Tibial nerve (tissue), 4 donors: ENCODE measurements at regions not wholly inside any gene's neighbourhood (a gene's known extent, or its start where the extent isn't known, plus 50 kb on each side); places are given as distances from the start of the nearest gene placed in this dataset.

Experiments used
- DNase-seq, 2 donors: peaks; one replicate each; pipeline ENCODE4 v3.0.0-alpha.2; 2019; ENCODE audit warnings: low spot score in 2 of 2
- H3K27ac ChIP-seq, 4 donors: fragments of 200-600 bp; sonication (generic) in 3 of 4; one replicate each; pipeline ENCODE4 v1.5.1; 2017 to 2019; ENCODE audit warnings: mild to moderate bottlenecking in 1 of 4
- H3K27me3 ChIP-seq, 2 donors: fragments of 200-600 bp; sonication (generic) in 1 of 2; one replicate each; pipeline versions ENCODE4 v1.5.1 to v1.6.0; 2017 to 2019
- H3K36me3 ChIP-seq, 3 donors: fragments of 200-600 bp; sonication (generic); one replicate each; pipeline ENCODE4 v1.5.1; 2018 to 2019
- H3K4me1 ChIP-seq, 4 donors: fragments of 200-600 bp; sonication (generic) in 3 of 4; one replicate each; pipeline ENCODE4 v1.5.1; 2017 to 2019
- H3K4me3 ChIP-seq, 4 donors: fragments of 200-600 bp; sonication (generic) in 3 of 4; one replicate each; pipeline ENCODE4 v1.5.1; 2017 to 2019; ENCODE audit warnings: mild to moderate bottlenecking in 1 of 4, moderate library complexity in 1 of 4
- H3K9me3 ChIP-seq, 4 donors: fragments of 200-600 bp; sonication (generic) in 3 of 4; one replicate each; pipeline ENCODE4 v1.5.1; 2017 to 2019
- CTCF ChIP-seq, 5 experiments: fragments of 200-600 bp in 3 of 5; fragments of 450-650 bp in 2 of 5; sonication (generic) in 3 of 5; IDR thresholded peaks; one replicate each; pipeline ENCODE4 v1.5.1; 2016 to 2019; ENCODE audit warnings: antibody characterized with exemption in 5 of 5, mild to moderate bottlenecking in 3 of 5, moderate library complexity in 2 of 5
- EP300 ChIP-seq, 2 donors: sonication (generic); formaldehyde crosslinking; IDR thresholded peaks; one replicate each; pipeline ENCODE4 v1.6.1; 2017; ENCODE audit warnings: antibody characterized with exemption in 2 of 2, mild to moderate bottlenecking in 1 of 2
- POLR2A ChIP-seq, 2 donors: fragments of 450-650 bp; IDR thresholded peaks; one replicate each; pipeline ENCODE4 v1.6.1; 2017; ENCODE audit warnings: antibody characterized with exemption in 2 of 2, mild to moderate bottlenecking in 2 of 2, moderate library complexity in 2 of 2
- whole genome bisulfite sequencing, 2 donors: methylation state at CpG; one replicate each; pipeline ENCODE4 v1.1.5; 2018; 5-methylcytosine and 5-hydroxymethylcytosine counted together

GRCh38 chr5:23649594-23649993, 142.2 kb downstream of the PRDM9 start:
- no peaks in the 10 kb centered on the region for H3K27me3 ChIP-seq
- 85 to 93% methylated on average over 4 of the region's 4 CpGs for WGBS, 2 donors
- TF ChIP-seq POLR2A (IDR thresholded peaks at IDR 0.05) (no peak), CTCF (IDR thresholded peaks at IDR 0.05) (no peak), EP300 (IDR thresholded peaks at IDR 0.05) (no peak)
- H3K36me3 ChIP-seq = no peaks in the 10 kb centered on the region
- no peak overlapping the region for H3K4me3 ChIP-seq
- DNase-seq = no peak
- H3K9me3 ChIP-seq = no peaks in the 10 kb centered on the region
- no peak overlapping the region for H3K27ac ChIP-seq
- no peaks in the 10 kb centered on the region for H3K4me1 ChIP-seq

- Histone ChIP-seq H3K4me3 (no peak overlapping the region), H3K4me1 (no peaks in the 10 kb centered on the region), H3K27me3 (no peaks in the 10 kb centered on the region), H3K9me3 (no peaks in the 10 kb centered on the region), H3K36me3 (no peaks in the 10 kb centered on the region), H3K27ac (no peak overlapping the region)
- no peak for DNase-seq
- TF ChIP-seq EP300 (IDR thresholded peaks at IDR 0.05) (no peak), POLR2A (IDR thresholded peaks at IDR 0.05) (no peak), CTCF (IDR thresholded peaks at IDR 0.05) (no peak)
- 74 to 84% methylated on average over 2 of the region's 2 CpGs for WGBS, 2 donors
Measured at GRCh38 chr5:23655674-23656073, 148.3 kb downstream of the PRDM9 start.

GRCh38 chr5:23675456-23675855, 168.0 kb downstream of the PRDM9 start:
- Histone ChIP-seq H3K27me3 (no peaks in the 10 kb centered on the region), H3K27ac (no peak overlapping the region), H3K36me3 (no peaks in the 10 kb centered on the region), H3K4me3 (no peak overlapping the region), H3K4me1 (no peaks in the 10 kb centered on the region), H3K9me3 (peaks cover 0 to 15% (median 0%) of the 10 kb centered on the region in 4 donors)
- no peak for DNase-seq
- WGBS, 2 donors = 92 to 100% methylated on average over 1 of the region's 1 CpG
- TF ChIP-seq CTCF (IDR thresholded peaks at IDR 0.05) (no peak), EP300 (IDR thresholded peaks at IDR 0.05) (no peak), POLR2A (IDR thresholded peaks at IDR 0.05) (no peak)

- 63 to 71% methylated on average over 1 of the region's 1 CpG for WGBS, 2 donors
Measured at GRCh38 chr5:23677996-23678395, 170.6 kb downstream of the PRDM9 start.

GRCh38 chr5:23684103-23684502, 176.7 kb downstream of the PRDM9 start:
- H3K27me3 ChIP-seq = no peaks in the 10 kb centered on the region
- H3K4me3 ChIP-seq = no peak overlapping the region
- DNase-seq = no peak
- H3K4me1 ChIP-seq = no peaks in the 10 kb centered on the region
- WGBS, 2 donors = 35 to 44% methylated on average over 2 of the region's 2 CpGs
- H3K36me3 ChIP-seq = no peaks in the 10 kb centered on the region
- H3K27ac ChIP-seq = no peak overlapping the region
- TF ChIP-seq CTCF (IDR thresholded peaks at IDR 0.05) (no peak), EP300 (IDR thresholded peaks at IDR 0.05) (no peak), POLR2A (IDR thresholded peaks at IDR 0.05) (no peak)
- H3K9me3 ChIP-seq = no peaks in the 10 kb centered on the region

More at GRCh38 chr5:23677996-23678395, 170.6 kb downstream of the PRDM9 start:
- Histone ChIP-seq H3K27me3 (no peaks in the 10 kb centered on the region), H3K36me3 (no peaks in the 10 kb centered on the region), H3K4me1 (no peaks in the 10 kb centered on the region), H3K9me3 (peaks cover 0 to 15% (median 0%) of the 10 kb centered on the region in 4 donors), H3K4me3 (no peak overlapping the region), H3K27ac (no peak overlapping the region)
- TF ChIP-seq POLR2A (IDR thresholded peaks at IDR 0.05) = no peak
- no peak for TF ChIP-seq CTCF (IDR thresholded peaks at IDR 0.05)
- TF ChIP-seq EP300 (IDR thresholded peaks at IDR 0.05) = no peak
- no peak for DNase-seq
